Fibroblast of skin of right biceps (primary cell): ENCODE measurements at regions not wholly inside any gene's neighbourhood (a gene's known extent, or its start where the extent isn't known, plus 50 kb on each side); places are given as distances from the start of the nearest gene placed in this dataset.

Source experiments
- DNase-seq: peaks from one replicate; pipeline ENCODE4 v3.0.0-alpha.2; 2013

GRCh38 chr14:29486132-29486531 is 441.5 kb downstream of the PRKD1 start:
- no peak for DNase-seq

GRCh38 chr14:29489911-29490425 is 437.7 kb downstream of the PRKD1 start:
- DNase-seq, result no peak

DNA sequence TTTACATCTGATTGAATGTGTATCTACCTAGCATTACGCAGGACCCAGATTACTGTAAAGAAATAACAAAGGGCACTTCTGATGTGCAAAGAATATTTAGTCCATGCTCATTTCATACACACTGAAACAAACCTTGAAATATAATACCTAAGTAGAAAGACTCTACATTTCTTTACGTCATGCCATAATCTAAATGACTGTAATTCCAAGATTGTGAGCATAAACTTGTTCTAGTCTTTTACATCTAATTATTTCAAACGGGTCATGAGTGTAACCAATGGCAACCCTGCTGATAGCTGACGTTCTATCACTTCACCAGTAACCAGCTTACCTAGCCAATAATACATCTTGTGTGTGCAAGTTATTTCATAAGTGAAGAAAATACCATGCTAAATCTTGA is 433.8 kb downstream of the PRKD1 start:
- DNase-seq, result no peak

GRCh38 chr14:29494312-29494711 is 433.3 kb downstream of the PRKD1 start:
- DNase-seq, result no peak

GRCh38 chr14:29503903-29504302 is 423.7 kb downstream of the PRKD1 start:
- no peak for DNase-seq

DNA sequence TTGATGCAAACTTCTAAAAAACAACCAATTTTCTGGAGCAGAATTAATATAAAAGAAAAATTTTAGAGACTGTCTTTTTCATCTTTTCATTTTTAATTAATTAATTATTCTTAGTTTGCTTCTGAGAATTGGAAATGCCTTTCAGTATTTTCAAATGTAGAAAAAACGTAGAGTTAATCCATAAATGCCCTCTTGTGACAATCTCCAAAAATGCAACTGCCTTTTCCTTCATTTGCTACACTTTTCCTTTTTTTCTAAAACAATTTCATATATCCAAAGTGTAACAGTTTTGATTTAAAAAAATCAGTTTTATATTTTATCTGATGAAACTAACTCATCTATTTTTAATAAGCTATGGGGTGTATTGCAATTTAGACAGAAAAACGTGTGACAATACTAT is 409.3 kb downstream of the PRKD1 start:
- peak; percentile 3 for DNase-seq

- peak; percentile 18 for DNase-seq
Measured at GRCh38 chr14:29521526-29522137, 406.0 kb downstream of the PRKD1 start.
